ENCODE measurements at regions not wholly inside any gene's neighbourhood (a gene's known extent, or its start where the extent isn't known, plus 50 kb on each side); places are given as distances from the start of the nearest gene placed in this dataset.

DNA sequence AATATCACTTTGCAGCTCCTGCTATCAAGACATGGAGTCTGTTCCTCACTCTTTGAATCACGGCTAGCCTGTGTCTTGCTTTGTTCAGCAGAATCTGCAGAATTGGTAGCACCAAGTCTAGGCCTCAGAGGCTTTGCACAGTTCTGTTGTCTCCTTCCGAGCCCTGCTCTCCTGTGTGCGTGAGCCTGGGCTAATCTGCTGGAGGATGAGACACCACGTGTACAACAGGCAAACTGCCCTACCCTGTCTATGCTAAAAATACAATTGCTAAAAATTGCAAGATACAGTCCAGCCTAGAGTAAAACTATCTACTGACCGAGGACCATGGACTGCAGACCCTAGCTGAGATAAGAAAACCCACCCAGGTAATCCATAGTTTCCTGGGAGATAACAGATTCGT, 484.7 kb downstream of the NPIPA7 start:
- ChIA-PET CTCF (interaction anchor here (0.6 to 3.6 kb wide), 11 partner anchors 10 to 1644 kb away, joined by 3 to 13 read pairs (median 3); no protein-coding TSS in a partner anchor), POLR2A (interaction anchor here (0.6 kb wide), 1 partner anchor 16 kb away, joined by 3 read pairs; no protein-coding TSS in a partner anchor)
- no peak for TF ChIP-seq CTCF (IDR thresholded peaks at IDR 0.05; ENCODE audit: control extremely low read depth, extremely low read depth, low read depth, missing control alignments)
- no peak for DNase-seq (ENCODE audit: extremely low spot score)

DNA sequence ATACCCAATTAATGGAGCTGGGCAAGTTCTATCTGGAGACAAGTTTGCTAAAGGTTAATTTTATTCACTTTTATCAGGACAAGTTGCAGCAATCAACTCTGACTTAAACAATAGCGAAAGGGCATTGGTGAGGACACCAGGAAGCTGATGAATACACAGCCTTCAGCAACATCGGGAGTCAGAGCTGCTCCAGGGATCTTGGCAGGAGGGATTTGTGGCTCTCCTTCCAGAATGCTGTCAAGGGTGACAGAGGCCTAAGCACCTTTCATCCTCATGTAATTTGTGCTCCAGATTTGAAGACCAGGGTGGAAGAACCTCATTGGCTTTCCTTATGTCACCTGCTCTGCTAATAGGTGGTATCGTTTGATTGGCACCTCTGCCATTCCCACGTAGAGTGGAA, 485.6 kb downstream of the NPIPA7 start:
- ChIA-PET CTCF (interaction anchor here (0.9 to 2.1 kb wide), 4 partner anchors 13 to 340 kb away, joined by 3 to 5 read pairs (median 3); no protein-coding TSS in a partner anchor), POLR2A (no interaction called here)
- no peak for DNase-seq (ENCODE audit: extremely low spot score)
- no peak for TF ChIP-seq CTCF (IDR thresholded peaks at IDR 0.05; ENCODE audit: control extremely low read depth, extremely low read depth, low read depth, missing control alignments)

GRCh38 chr16:16865374-16865773, 486.4 kb downstream of the NPIPA7 start:
- TF ChIP-seq CTCF (IDR thresholded peaks at IDR 0.05; ENCODE audit: control extremely low read depth, extremely low read depth, low read depth, missing control alignments) = no peak
- ChIA-PET POLR2A (no interaction called here), CTCF (interaction anchor here (1.4 kb wide), 1 partner anchor 11 kb away, joined by 3 read pairs; no protein-coding TSS in a partner anchor)
- no peak for DNase-seq (ENCODE audit: extremely low spot score)

GRCh38 chr16:16867973-16868372, 489.0 kb downstream of the NPIPA7 start:
- POLR2A ChIA-PET = no interaction called here
- CTCF ChIA-PET = no interaction called here
- DNase-seq (ENCODE audit: extremely low spot score) = no peak
- TF ChIP-seq CTCF (IDR thresholded peaks at IDR 0.05; ENCODE audit: control extremely low read depth, extremely low read depth, low read depth, missing control alignments) = no peak

- no peak for DNase-seq (ENCODE audit: extremely low spot score)
- ChIA-PET POLR2A (no interaction called here), CTCF (interaction anchor here (1.7 kb wide), 1 partner anchor 8 kb away, joined by 7 read pairs; no protein-coding TSS in a partner anchor)
- TF ChIP-seq CTCF (IDR thresholded peaks at IDR 0.05; ENCODE audit: control extremely low read depth, extremely low read depth, low read depth, missing control alignments) = no peak
Observed at GRCh38 chr16:16868727-16869126, 489.8 kb downstream of the NPIPA7 start.

DNA sequence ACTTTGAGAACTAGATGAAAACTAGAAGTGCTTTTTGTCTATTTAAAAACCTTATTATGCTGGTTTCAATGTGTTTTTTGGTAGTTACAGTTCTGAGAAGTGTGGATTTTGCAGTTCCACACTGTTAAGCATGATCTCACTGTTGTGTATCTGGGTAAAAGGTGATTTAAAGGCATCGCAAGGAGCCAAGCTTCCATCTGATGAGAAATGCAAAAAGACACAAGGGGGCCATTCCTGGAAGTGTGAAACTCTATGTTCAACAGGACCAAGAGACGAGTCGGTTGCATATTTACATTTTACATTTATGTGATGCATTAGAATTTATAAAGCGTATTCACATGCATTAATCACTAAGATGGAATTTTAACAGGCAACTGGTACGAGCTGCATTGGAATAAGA, 490.8 kb downstream of the NPIPA7 start:
- POLR2A ChIA-PET = no interaction called here

More for the DNA sequence above, 490.8 kb downstream of the NPIPA7 start:
- CTCF ChIA-PET = interaction anchor here (0.8 to 1.7 kb wide), 3 partner anchors 9 to 391 kb away, joined by 3 to 7 read pairs (median 4); no protein-coding TSS in a partner anchor
- DNase-seq (ENCODE audit: extremely low spot score) = no peak
- TF ChIP-seq CTCF (IDR thresholded peaks at IDR 0.05; ENCODE audit: control extremely low read depth, extremely low read depth, low read depth, missing control alignments) = no peak
